Esophagus squamous epithelium (tissue), 4 donors: ENCODE measurements at regions not wholly inside any gene's neighbourhood (a gene's known extent, or its start where the extent isn't known, plus 50 kb on each side); places are given as distances from the start of the nearest gene placed in this dataset.

Experiments used
- POLR2A ChIP-seq, 4 donors: fragments of 450-650 bp; IDR thresholded peaks; one replicate each; pipeline ENCODE4 v1.6.1; 2017; ENCODE audit warnings: antibody characterized with exemption in 4 of 4, mild to moderate bottlenecking in 4 of 4, moderate library complexity in 3 of 4
- TF ChIP-seq, protein P1 (sequence below), 6 experiments: fragments of 450-650 bp in 4 of 6; fragments of 200-600 bp in 2 of 6; sonication (generic) in 2 of 6; IDR thresholded peaks; one replicate each; pipeline ENCODE4 v1.5.1; 2016 to 2019; ENCODE audit warnings: antibody characterized with exemption in 6 of 6, mild to moderate bottlenecking in 4 of 6, moderate library complexity in 4 of 6

GRCh38 chr3:162628531-162628930 is 1131.9 kb downstream of the OTOL1 start:
- TF ChIP-seq, protein P1, sequence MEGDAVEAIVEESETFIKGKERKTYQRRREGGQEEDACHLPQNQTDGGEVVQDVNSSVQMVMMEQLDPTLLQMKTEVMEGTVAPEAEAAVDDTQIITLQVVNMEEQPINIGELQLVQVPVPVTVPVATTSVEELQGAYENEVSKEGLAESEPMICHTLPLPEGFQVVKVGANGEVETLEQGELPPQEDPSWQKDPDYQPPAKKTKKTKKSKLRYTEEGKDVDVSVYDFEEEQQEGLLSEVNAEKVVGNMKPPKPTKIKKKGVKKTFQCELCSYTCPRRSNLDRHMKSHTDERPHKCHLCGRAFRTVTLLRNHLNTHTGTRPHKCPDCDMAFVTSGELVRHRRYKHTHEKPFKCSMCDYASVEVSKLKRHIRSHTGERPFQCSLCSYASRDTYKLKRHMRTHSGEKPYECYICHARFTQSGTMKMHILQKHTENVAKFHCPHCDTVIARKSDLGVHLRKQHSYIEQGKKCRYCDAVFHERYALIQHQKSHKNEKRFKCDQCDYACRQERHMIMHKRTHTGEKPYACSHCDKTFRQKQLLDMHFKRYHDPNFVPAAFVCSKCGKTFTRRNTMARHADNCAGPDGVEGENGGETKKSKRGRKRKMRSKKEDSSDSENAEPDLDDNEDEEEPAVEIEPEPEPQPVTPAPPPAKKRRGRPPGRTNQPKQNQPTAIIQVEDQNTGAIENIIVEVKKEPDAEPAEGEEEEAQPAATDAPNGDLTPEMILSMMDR (IDR thresholded peaks at IDR 0.05), result no peak
- TF ChIP-seq POLR2A (IDR thresholded peaks at IDR 0.05), result no peak
